Activated naive CD4-positive, alpha-beta T cell treated with Interleukin-2 at 50 U/mL for 16 hours (primary cell): ENCODE measurements at regions not wholly inside any gene's neighbourhood (a gene's known extent, or its start where the extent isn't known, plus 50 kb on each side); places are given as distances from the start of the nearest gene placed in this dataset.
"Not testable (repeated sequence)": the region's sequence is repeated elsewhere in the genome, so short reads cannot be mapped to it uniquely, and the experiment has no call there.

Source experiments
- DNase-seq: peaks from one replicate; pipeline ENCODE4 v3.0.0-alpha.2; 2020

DNA sequence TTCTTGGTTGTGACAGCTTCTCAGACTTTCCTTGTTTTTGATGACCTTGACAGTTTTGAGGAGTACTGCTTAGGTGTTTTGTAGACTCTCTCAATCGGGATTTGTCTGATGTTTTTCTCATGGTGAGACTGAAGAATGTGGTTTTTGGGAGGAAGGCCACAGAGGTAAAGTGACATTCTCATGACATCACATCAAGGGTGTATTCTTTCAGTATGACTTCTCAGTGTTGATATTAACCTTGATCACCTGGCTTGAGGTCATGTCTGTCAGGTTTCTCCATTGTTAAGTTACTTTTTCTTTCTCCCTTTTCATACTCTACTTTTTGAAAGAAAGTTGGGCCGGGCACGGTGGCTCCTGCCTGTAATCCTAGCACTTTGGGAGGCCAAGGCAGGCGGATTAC lies 269.9 kb downstream of the ZNF37A start:
- not testable (repeated sequence) for DNase-seq

DNA sequence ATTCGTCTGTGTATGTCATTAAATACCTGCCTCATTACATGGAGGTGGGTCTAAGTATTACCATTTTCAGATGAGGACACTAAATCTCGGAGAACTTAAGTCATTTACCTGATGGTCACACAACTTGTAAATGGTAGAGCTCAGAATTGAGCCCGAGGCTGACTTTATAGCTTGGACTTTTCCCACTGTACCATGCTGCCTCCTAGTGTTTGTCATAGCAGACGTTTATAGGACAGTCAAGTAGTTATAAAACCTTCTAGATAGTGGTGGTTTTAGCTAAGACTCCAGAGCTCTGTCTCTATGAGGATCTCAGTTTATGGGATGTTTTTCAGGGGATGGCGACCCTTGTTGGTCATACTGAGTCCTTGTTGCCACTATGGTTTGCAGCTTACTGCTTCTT lies 271.8 kb downstream of the ZNF37A start:
- DNase-seq: not testable (repeated sequence)

DNA sequence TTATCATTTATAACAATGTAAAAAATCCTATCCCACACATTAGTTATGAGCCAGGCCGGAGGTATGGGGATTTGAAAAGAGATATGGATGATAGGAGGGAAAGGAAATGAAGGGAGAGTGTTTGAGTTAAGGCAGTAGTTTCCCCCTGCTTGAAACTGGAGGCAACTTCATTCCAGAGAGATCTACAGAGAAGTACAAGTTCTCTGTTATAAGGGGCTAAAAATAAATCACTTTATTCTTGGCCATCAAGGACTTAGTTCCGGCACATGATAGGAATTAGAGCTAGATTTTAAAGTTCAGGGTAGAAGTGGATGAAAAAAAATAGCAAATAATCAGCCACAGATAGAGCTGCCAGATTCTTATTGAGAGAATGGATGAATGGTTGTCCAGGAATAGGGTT lies 289.7 kb downstream of the ZNF37A start:
- DNase-seq: not testable (repeated sequence)

GRCh38 chr10:38386869-38387268 lies 292.7 kb downstream of the ZNF37A start:
- DNase-seq: not testable (repeated sequence)

- not testable (repeated sequence) for DNase-seq
Observed at GRCh38 chr10:38390725-38391124, 296.6 kb downstream of the ZNF37A start.

DNA sequence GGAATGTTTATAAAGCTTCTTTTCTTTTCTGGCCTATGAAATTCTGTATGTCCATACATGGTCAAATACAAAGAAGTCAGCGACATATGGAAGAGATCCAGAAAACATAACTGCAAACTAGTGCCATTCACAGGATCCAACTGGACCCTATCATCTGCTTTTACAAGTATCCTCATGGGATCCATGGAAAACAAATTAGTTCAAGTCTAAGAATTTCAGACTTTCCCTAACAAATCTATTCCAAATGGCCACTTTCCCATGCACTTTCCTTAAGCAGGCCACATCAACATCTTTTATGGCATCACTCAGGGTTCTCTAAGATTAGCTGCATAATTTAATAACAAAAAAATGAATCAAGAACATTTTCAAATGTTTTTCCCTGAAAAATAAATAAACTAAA lies 301.3 kb downstream of the ZNF37A start:
- not testable (repeated sequence) for DNase-seq

DNA sequence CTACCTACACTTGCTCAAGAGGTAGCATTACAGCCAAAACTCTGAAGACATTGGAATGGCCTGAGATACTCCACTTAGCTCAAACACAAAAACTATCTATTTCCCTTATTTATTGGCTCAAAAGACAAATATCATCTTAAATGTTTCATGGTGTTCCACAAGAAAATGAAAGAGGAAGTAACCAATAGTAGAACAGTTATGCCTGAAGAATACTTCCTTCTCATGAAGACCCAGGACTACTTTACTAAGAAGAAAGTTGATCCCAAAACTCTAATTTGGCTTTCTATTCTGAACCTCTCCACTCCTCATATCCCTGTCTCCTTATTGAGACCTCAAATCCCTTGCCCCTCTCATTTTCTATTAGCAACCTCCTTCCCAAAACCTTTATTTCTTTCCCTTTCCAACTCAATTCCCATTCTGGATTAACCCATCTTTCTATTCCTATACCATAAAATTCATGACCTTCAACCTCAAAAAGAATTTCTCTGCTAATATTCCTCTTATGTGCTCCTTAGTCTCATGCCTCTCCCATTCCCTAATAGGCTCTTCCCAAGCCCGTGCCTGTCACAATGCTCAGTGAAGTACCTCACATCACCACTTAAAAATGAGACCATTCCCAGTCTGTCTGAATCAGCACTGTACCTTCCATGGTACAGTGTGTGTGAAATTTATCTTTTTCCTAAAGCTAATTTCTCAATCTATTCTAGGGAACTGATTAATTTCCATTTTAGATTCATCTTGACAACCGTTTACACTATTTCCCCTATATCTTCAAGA lies 302.2 kb downstream of the ZNF37A start:
- DNase-seq: not testable (repeated sequence)

GRCh38 chr10:38401565-38401964 lies 307.4 kb downstream of the ZNF37A start:
- not testable (repeated sequence) for DNase-seq

GRCh38 chr10:38402442-38403346 lies 308.6 kb downstream of the ZNF37A start:
- DNase-seq: peak; percentile 94

DNA sequence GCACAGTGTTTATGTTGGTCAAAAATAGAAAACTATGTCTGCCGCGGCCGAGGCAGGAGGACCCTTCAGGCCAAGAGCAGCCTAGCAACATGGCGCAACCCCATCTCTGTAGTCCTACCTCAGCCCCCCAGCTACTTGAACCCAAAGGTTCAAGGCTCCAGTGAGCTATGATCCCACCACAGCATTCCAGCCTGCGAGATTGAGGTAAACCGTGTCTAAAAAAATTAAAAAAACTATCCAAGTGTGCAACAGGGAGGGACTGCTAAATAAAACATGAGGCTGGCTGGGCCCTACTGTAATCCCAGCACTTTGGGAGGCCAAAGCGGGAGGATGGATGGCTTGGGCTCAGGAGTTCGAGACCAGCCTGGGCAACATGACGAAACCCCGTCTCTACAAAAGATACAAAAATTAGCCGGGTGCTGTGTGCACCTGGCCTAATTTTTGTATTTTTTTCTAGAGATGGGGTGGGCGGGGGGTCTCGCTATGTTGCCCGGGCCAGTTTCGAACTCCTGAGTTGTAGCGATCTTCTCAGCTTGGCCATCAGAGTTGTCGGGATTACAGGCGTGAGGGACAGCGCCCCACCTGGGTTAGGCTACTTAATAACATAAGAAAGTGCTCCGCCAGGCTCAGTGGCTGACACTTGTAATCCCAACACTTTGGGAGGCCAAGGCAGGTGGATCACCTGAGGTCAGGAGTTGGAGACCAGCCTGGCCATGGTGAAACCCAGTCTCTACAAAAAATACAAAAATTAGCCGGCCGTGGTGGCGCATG lies 309.4 kb downstream of the ZNF37A start:
- not testable (repeated sequence) for DNase-seq

DNA sequence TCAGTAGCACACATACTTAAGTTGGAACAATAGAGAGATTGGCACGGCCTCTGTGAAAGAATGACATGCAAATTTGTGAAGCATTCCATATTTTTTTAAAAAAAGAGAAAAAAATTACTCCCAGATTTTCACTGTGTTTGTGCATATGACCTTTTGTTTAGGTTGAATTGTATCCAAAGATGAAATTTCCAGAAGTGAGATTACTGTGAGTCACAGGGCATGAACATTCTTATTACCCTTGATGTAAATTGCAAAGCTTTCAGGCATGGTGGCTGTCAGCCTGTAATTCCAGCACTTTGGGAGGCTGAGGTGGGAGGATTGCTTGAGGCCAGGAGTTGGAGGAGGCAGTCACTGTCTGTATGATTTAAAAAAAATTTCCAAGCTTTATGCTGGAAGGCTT lies 329.5 kb downstream of the ZNF37A start:
- not testable (repeated sequence) for DNase-seq

DNA sequence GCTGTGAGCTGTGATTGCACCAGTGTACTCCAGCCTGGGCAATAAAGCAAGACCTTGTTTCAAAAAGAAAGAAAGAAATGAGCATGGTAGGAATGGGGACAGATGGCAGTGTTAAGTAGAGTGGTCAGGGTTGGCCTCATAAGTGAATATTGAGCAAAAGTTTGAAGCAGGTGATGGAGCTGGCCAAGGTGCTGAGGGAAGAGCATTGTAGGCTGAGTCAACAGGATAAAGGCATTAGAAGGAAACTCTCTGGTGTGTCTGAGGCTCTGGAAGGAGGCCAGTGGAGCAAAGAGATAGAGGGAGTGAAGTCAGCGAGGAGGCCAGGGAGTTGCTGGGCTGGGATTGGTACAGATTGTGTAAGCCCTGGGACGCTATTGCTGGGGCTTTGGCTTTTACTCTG lies 336.1 kb downstream of the ZNF37A start:
- DNase-seq: not testable (repeated sequence)

- DNase-seq: not testable (repeated sequence)
Observed at GRCh38 chr10:38437359-38437758, 343.2 kb downstream of the ZNF37A start.

DNA sequence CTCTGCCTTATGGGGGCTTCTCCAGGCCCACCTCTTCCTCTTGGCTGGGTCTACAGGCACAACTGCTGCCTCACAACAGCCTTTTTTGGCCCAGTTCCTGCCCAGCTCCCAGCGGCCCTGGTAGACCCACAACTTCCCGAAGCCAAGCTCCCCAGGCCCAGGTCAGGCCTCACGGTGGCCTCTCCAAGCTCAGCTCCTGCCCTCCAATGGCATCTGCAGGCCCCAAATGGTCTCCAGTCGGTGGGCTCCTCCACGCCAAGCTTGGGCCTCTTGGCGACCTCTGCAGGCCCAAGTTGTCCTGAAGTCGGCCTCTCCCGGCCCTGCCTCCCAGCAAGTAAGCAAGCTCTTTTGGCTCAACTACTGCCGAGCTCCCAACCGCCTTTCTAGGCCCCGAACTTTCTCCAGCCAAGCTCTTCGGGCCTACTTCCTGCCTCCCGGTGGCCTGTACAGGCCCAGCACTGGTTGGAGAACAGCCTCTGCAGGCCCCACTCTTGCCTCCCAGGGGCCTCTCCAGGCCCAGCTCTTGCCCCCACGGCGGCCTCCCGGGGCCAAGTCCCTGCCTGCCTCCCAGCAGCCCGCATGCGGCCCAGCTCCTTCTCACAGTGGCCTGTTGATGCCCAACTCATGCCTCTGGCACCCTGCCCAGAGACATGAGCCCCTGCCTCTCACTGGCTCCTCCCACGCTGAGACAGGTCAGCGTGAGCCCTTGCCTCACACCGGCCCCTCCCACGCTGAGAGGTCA lies 354.6 kb downstream of the ZNF37A start:
- DNase-seq: not testable (repeated sequence)

- DNase-seq: not testable (repeated sequence)
Observed at GRCh38 chr10:38449618-38450017, 355.5 kb downstream of the ZNF37A start.

GRCh38 chr10:38450372-38451057 lies 356.4 kb downstream of the ZNF37A start:
- not testable (repeated sequence) for DNase-seq

GRCh38 chr10:38451306-38451967 lies 357.3 kb downstream of the ZNF37A start:
- DNase-seq: not testable (repeated sequence)
